Keratinocyte (primary cell): ENCODE measurements at regions not wholly inside any gene's neighbourhood (a gene's known extent, or its start where the extent isn't known, plus 50 kb on each side); places are given as distances from the start of the nearest gene placed in this dataset.

Experiments used
- DNase-seq: peaks from one replicate; pipeline ENCODE4 v3.0.0-alpha.2; 2011; ENCODE audit warnings: low read depth, missing footprints, low spot score
- FAIRE-seq: peaks from 2 replicates; lab custom pipeline; 2011; peaks lifted over from hg19 to GRCh38; lab: Jason Lieb, UNC
- H2AFZ ChIP-seq: 2 replicates; pipeline ENCODE4 v1.6.0; 2012; ENCODE audit warnings: low read length, control low read depth, inconsistent platforms; ENCODE audit not compliant: control insufficient read depth
- H3K27ac ChIP-seq: 2 replicates; pipeline ENCODE4 v1.5.1; 2011; ENCODE audit warnings: low read length; ENCODE audit not compliant: control insufficient read depth, insufficient read depth
- H3K27me3 ChIP-seq: 3 replicates; pipeline ENCODE4 v1.6.0; 2011; ENCODE audit warnings: low read length; ENCODE audit not compliant: control insufficient read depth, insufficient read depth; ENCODE audit errors: extremely low read depth
- H3K36me3 ChIP-seq, 2 experiments: 2 replicates in 1 of 2; 3 replicates in 1 of 2; pipeline ENCODE4 v1.5.1; 2011; ENCODE audit warnings: low read length in 2 of 2, mild to moderate bottlenecking in 1 of 2; ENCODE audit not compliant: control insufficient read depth in 2 of 2, insufficient read depth in 2 of 2; ENCODE audit errors: extremely low read depth in 1 of 2
- H3K4me1 ChIP-seq: 3 replicates; pipeline ENCODE4 v1.5.1; 2011; ENCODE audit warnings: low read length; ENCODE audit not compliant: control insufficient read depth, insufficient read depth; ENCODE audit errors: extremely low read depth
- H3K4me2 ChIP-seq: 3 replicates; pipeline ENCODE4 v1.6.0; 2011; ENCODE audit warnings: low read depth, low read length; ENCODE audit not compliant: control insufficient read depth, insufficient read depth; ENCODE audit errors: extremely low read depth
- H3K4me3 ChIP-seq, 3 experiments: fragments of 200-600 bp in 1 of 3; sonication (generic) in 1 of 3; 2 replicates in 2 of 3; 3 replicates in 1 of 3; pipeline ENCODE4 v1.5.1; 2011 to 2016; ENCODE audit warnings: low read length in 3 of 3, mild to moderate bottlenecking in 3 of 3, control low read depth in 2 of 3, inconsistent platforms in 1 of 3, low read depth in 1 of 3, mixed read lengths in 1 of 3, mixed run types in 1 of 3, moderate library complexity in 1 of 3; ENCODE audit not compliant: control insufficient read depth in 2 of 3, insufficient read depth in 2 of 3; ENCODE audit errors: extremely low read depth in 1 of 3
- H3K79me2 ChIP-seq: 2 replicates; pipeline ENCODE4 v1.6.0; 2012; ENCODE audit warnings: low read length; ENCODE audit not compliant: control insufficient read depth, insufficient read depth
- H3K9ac ChIP-seq: 3 replicates; pipeline ENCODE4 v1.6.0; 2011; ENCODE audit warnings: low read length; ENCODE audit not compliant: control insufficient read depth, insufficient read depth; ENCODE audit errors: extremely low read depth
- H3K9me1 ChIP-seq: 3 replicates; pipeline ENCODE4 v1.6.0; 2011; ENCODE audit warnings: low read length; ENCODE audit not compliant: control insufficient read depth, insufficient read depth; ENCODE audit errors: extremely low read depth
- H3K9me3 ChIP-seq: 2 replicates; pipeline ENCODE4 v1.5.1; 2012; ENCODE audit warnings: low read depth, low read length; ENCODE audit not compliant: control insufficient read depth
- H4K20me1 ChIP-seq: 3 replicates; pipeline ENCODE4 v1.6.0; 2011; ENCODE audit warnings: low read length; ENCODE audit not compliant: control insufficient read depth, insufficient read depth; ENCODE audit errors: extremely low read depth
- EZH2 ChIP-seq: IDR thresholded peaks from one replicate; pipeline ENCODE4 v1.6.1; 2012; ENCODE audit warnings: inconsistent platforms, mild to moderate bottlenecking, low read length, moderate library complexity
- dilution Hi-C: fragments of 300-500 bp; cut with MboI; formaldehyde crosslinking; loops from one replicate; pipeline ENCODE4 v1.7.0; 2020; ENCODE audit warnings: low sequenced_read_pairs; ENCODE audit not compliant: extremely low pct_ligation_motif_present
- TF ChIP-seq, protein P1 (sequence below), 3 experiments: IDR thresholded peaks in 1 of 3; conservative IDR thresholded peaks in 1 of 3; optimal IDR thresholded peaks in 1 of 3; 2 replicates in 2 of 3; 3 replicates in 1 of 3; pipeline versions ENCODE3 to v1.5.1; 2011; ENCODE audit warnings: low read length in 3 of 3, mild to moderate bottlenecking in 3 of 3, moderate library complexity in 2 of 3, control low read depth in 1 of 3, inconsistent platforms in 1 of 3; ENCODE audit not compliant: insufficient read depth in 2 of 3; ENCODE audit errors: extremely low read depth in 1 of 3

DNA sequence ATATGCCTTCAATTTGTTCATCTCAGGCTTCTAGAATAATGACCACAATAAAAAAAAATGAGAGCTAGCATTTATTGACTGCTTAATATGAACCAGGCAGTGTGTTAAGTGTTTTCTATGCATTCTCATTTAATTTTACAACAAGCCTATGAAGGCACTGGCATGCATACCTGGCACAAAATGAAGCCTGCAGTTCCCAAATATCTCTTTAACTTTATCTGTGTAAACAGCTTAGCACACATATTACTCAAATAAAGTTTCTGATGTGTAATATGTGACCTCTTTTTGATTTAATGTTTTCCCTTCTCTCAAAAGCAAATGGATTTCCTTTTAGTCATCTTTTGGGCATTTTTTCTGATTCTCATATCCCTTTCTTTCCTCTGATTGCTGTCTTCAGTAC is 671.8 kb downstream of the PCDH7 start:
- H2AFZ ChIP-seq: no peak overlapping the region
- H3K9me1 ChIP-seq: no peaks in the 10 kb centered on the region
- no peak overlapping the region for H3K9ac ChIP-seq
- H3K4me1 ChIP-seq: no peaks in the 10 kb centered on the region
- dilution Hi-C loops: no loop called here
- TF ChIP-seq, protein P1, sequence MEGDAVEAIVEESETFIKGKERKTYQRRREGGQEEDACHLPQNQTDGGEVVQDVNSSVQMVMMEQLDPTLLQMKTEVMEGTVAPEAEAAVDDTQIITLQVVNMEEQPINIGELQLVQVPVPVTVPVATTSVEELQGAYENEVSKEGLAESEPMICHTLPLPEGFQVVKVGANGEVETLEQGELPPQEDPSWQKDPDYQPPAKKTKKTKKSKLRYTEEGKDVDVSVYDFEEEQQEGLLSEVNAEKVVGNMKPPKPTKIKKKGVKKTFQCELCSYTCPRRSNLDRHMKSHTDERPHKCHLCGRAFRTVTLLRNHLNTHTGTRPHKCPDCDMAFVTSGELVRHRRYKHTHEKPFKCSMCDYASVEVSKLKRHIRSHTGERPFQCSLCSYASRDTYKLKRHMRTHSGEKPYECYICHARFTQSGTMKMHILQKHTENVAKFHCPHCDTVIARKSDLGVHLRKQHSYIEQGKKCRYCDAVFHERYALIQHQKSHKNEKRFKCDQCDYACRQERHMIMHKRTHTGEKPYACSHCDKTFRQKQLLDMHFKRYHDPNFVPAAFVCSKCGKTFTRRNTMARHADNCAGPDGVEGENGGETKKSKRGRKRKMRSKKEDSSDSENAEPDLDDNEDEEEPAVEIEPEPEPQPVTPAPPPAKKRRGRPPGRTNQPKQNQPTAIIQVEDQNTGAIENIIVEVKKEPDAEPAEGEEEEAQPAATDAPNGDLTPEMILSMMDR (optimal IDR thresholded peaks at IDR 0.05 in 1 of 3, IDR thresholded peaks at IDR 0.05 in 1 of 3, conservative IDR thresholded peaks at IDR 0.05 in 1 of 3; ENCODE audit: extremely low read depth in 1 of 3, insufficient read depth in 2 of 3, low read length in 3 of 3): no peak
- no peak for TF ChIP-seq EZH2
- H3K4me2 ChIP-seq: no peak overlapping the region
- H3K36me3 ChIP-seq: no peaks in the 10 kb centered on the region
- DNase-seq (no peak), FAIRE-seq (no peak)
- no peak overlapping the region for H3K4me3 ChIP-seq
- H3K27ac ChIP-seq: no peak overlapping the region
- H3K79me2 ChIP-seq: no peaks in the 10 kb centered on the region
- H4K20me1 ChIP-seq: no peaks in the 10 kb centered on the region
- no peaks in the 10 kb centered on the region for H3K9me3 ChIP-seq
- no peaks in the 10 kb centered on the region for H3K27me3 ChIP-seq

DNA sequence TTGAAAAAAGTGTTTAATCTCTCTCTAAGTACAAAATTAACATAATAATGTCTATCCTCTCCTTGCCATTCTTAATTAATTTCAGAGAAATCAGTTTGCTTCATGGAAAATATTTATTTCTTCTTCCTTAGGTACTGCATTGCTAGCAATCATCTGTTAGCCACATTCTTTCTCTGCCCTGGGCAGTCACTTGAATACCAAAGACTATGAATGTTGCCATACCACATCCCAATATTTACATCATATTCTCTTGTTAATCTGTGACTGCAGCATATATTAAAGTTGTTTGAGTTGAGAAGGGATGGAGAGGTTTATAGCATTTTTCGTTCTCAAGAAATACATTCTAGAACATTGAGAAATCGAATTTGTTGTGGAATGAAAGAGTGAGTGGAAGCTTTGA is 672.8 kb downstream of the PCDH7 start:
- Histone ChIP-seq H3K36me3 (no peaks in the 10 kb centered on the region), H3K27ac (no peak overlapping the region), H2AFZ (no peak overlapping the region), H3K79me2 (no peaks in the 10 kb centered on the region), H3K9me3 (no peaks in the 10 kb centered on the region), H4K20me1 (no peaks in the 10 kb centered on the region), H3K4me1 (no peaks in the 10 kb centered on the region), H3K9ac (no peak overlapping the region), H3K4me2 (no peak overlapping the region), H3K27me3 (no peaks in the 10 kb centered on the region), H3K4me3 (no peak overlapping the region), H3K9me1 (no peaks in the 10 kb centered on the region)
- DNase-seq (no peak), FAIRE-seq (no peak)
- dilution Hi-C loops: no loop called here
- no peak for TF ChIP-seq EZH2
- TF ChIP-seq, protein P1 (optimal IDR thresholded peaks at IDR 0.05 in 1 of 3, IDR thresholded peaks at IDR 0.05 in 1 of 3, conservative IDR thresholded peaks at IDR 0.05 in 1 of 3; ENCODE audit: extremely low read depth in 1 of 3, insufficient read depth in 2 of 3, low read length in 3 of 3): no peak
